ENCODE measurements at regions not wholly inside any gene's neighbourhood (a gene's known extent, or its start where the extent isn't known, plus 50 kb on each side); places are given as distances from the start of the nearest gene placed in this dataset.

- no peak for TF ChIP-seq POLR2A (IDR thresholded peaks at IDR 0.05; ENCODE audit: low read depth, low read length)
- no peak for TF ChIP-seq CTCF (IDR thresholded peaks at IDR 0.05; ENCODE audit: extremely low read depth in 1 of 2, insufficient read depth in 1 of 2, low read depth in 1 of 2, low read length in 2 of 2)
These were observed 273.0 kb downstream of the CCDC85A start for GRCh38 chr2:56456791-56457190.

All from endothelial cell of umbilical vein (primary cell).